ENCODE measurements at regions not wholly inside any gene's neighbourhood (a gene's known extent, or its start where the extent isn't known, plus 50 kb on each side); places are given as distances from the start of the nearest gene placed in this dataset.

DNA sequence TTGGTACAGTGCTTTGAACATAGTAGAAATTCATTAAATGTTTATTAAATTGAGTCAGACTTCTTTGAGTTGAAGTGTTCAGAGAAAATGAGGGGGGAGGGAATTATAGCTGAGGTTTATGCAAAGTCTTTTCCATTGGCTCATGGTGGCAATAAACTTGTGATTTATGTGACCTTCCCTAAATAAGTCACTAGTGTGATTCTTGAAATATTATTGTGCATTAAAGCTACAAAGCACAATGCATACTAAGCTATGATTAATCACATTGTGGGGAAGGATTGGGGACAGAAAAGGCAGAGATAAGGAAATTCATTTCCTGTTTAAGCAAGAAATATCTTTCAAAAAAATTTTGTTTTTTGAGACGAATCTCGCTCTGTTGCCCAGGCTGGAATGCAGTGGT lies 877.5 kb downstream of the TFAP2A start:
- Histone ChIP-seq H3K36me3 (no peaks in the 10 kb centered on the region), H3K4me1 (no peaks in the 10 kb centered on the region), H3K27me3 (no peaks in the 10 kb centered on the region), H3K4me3 (no peak overlapping the region), H3K27ac (no peak overlapping the region), H3K9me3 (no peaks in the 10 kb centered on the region)
- TF ChIP-seq, protein P1, sequence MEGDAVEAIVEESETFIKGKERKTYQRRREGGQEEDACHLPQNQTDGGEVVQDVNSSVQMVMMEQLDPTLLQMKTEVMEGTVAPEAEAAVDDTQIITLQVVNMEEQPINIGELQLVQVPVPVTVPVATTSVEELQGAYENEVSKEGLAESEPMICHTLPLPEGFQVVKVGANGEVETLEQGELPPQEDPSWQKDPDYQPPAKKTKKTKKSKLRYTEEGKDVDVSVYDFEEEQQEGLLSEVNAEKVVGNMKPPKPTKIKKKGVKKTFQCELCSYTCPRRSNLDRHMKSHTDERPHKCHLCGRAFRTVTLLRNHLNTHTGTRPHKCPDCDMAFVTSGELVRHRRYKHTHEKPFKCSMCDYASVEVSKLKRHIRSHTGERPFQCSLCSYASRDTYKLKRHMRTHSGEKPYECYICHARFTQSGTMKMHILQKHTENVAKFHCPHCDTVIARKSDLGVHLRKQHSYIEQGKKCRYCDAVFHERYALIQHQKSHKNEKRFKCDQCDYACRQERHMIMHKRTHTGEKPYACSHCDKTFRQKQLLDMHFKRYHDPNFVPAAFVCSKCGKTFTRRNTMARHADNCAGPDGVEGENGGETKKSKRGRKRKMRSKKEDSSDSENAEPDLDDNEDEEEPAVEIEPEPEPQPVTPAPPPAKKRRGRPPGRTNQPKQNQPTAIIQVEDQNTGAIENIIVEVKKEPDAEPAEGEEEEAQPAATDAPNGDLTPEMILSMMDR (IDR thresholded peaks at IDR 0.05): no peak
- no peak for DNase-seq (ENCODE audit: low spot score)

DNA sequence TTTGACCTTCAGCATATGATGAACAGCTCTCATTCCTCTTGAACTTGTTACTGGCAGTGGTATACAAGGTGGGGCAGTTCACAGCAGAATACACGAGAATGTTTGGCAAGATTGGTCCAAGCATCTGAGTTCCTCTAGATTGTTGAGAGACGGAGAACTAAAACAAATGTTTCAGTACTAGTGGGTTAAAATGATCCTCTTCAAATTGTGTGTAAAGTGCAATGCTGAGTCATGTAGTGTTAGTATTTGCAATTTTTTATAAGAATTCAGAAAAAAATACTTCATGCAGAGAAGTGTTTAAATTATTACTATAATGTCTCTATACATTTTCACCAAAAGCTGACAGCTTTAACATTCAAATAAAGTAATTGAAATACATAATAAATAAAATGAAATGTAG lies 879.8 kb downstream of the TFAP2A start:
- H3K4me3 ChIP-seq: no peak overlapping the region
- H3K4me1 ChIP-seq: no peaks in the 10 kb centered on the region
- no peaks in the 10 kb centered on the region for H3K27me3 ChIP-seq
- TF ChIP-seq, protein P1 (IDR thresholded peaks at IDR 0.05): no peak
- peaks cover 0 to 2% of the 10 kb centered on the region in 2 donors for H3K9me3 ChIP-seq
- H3K36me3 ChIP-seq: no peaks in the 10 kb centered on the region
- no peak for DNase-seq (ENCODE audit: low spot score)
- no peak overlapping the region for H3K27ac ChIP-seq

DNA sequence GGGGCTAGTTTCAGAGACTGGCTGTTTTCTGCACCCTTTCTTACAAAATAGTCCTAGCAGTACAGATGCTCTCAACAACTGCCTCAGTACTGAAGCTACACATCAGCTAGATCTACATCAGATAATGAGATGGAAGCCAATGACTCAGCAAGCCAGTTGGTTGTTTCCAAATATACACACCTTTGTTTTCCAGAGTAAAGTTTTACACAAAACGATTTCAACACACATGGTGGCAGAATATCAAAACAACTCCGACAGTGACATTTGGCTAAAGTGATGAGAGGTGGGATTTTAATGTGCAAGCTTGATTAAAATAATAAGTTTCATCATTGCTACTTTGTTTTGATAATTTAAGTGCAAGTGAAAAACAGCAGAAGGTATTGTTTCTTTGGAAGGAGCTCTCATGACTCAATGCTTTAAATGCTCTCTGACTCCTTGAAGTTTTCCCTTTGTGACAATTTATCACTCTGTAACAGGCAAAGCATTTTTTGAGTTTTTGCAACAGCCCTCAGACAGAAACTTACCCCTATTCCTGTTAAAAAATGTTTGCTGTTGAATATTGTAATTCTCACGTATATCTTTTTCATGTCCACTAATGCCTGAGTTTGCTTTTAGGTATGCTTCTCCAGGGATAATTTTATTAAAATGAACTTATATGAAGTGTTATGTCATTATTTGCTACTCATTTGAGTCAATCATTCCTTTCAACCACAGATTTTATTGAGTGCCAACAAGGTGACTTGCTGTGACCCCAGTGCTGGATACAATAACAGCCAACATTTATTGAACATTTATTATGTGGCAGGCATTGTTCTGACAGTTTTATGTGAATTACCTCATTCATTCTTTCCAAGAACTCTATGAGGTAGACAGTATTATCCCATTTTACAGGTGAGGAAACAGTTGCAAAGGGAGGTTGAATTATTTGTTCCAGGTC lies 882.0 kb downstream of the TFAP2A start:
- no peak overlapping the region for H3K27ac ChIP-seq
- no peaks in the 10 kb centered on the region for H3K36me3 ChIP-seq
- H3K27me3 ChIP-seq: no peaks in the 10 kb centered on the region
- no peak overlapping the region for H3K4me3 ChIP-seq
- no peaks in the 10 kb centered on the region for H3K4me1 ChIP-seq
- no peak for DNase-seq (ENCODE audit: low spot score)
- TF ChIP-seq, protein P1 (IDR thresholded peaks at IDR 0.05): no peak
- peaks cover 0 to 8% of the 10 kb centered on the region in 2 donors for H3K9me3 ChIP-seq

DNA sequence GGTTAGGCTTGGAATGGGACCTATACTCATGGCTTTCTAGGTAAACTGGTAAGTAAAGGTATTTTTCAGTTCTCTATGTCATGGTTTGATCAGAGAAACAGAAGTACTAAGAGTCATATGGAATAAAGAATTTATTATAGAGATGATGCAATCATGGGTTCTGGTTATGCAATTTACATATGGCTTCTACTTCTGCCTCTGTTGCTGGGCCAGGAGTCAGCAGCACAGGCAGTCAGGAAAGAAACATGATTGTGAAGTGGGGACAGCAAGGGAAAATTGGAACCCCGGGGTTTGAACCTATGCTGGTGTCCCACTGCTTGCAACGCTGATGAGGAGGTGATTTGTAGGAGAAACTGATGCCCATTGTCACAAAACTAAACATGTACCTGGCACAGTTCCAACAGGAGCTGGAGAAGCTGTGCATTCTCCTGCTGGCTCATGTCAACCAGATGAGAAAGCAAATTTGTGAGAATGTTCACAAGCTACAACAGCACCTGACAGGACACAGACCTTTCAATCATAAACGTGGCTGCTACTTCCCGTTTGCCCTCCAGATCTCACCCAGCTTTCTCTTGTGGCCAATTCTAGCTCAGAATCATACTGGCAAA lies 887.1 kb downstream of the TFAP2A start:
- H3K36me3 ChIP-seq: no peaks in the 10 kb centered on the region
- TF ChIP-seq, protein P1 (IDR thresholded peaks at IDR 0.05): no peak
- no peak for DNase-seq (ENCODE audit: low spot score)
- peaks cover 0 to 8% of the 10 kb centered on the region in 2 donors for H3K9me3 ChIP-seq
- H3K27ac ChIP-seq: no peak overlapping the region
- H3K4me1 ChIP-seq: no peaks in the 10 kb centered on the region
- H3K27me3 ChIP-seq: no peaks in the 10 kb centered on the region
- H3K4me3 ChIP-seq: no peak overlapping the region

DNA sequence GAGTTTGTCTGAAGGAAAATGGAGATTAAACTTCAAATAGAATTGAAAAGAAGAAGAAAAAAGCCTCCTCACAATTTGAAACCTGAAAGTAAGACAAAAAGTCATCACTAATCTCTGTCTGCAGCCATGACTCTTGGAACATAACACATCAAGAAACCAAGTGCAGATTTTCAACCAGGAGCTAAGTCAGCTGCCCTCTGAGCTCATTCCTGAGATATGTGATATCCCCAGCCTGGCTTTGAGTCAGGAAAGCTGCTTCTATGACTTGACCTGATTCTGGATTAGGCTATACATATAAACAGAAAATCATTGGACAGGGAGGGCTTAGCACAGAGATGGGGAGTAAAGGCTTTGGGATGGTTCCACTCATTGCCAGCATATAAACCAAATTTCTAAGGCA lies 891.4 kb downstream of the TFAP2A start:
- Histone ChIP-seq H3K36me3 (no peaks in the 10 kb centered on the region), H3K27ac (no peak overlapping the region), H3K4me3 (no peak overlapping the region), H3K27me3 (no peaks in the 10 kb centered on the region), H3K4me1 (no peaks in the 10 kb centered on the region), H3K9me3 (no peaks in the 10 kb centered on the region)
- TF ChIP-seq, protein P1 (IDR thresholded peaks at IDR 0.05): no peak
- no peak for DNase-seq (ENCODE audit: low spot score)
